B cell (primary cell): ENCODE measurements at regions not wholly inside any gene's neighbourhood (a gene's known extent, or its start where the extent isn't known, plus 50 kb on each side); places are given as distances from the start of the nearest gene placed in this dataset.

Experiments
- CTCF ChIP-seq: fragments of 200-600 bp; IDR thresholded peaks from one replicate; pipeline ENCODE4 v1.8.0; 2022; ENCODE audit warnings: antibody characterized with exemption, mild to moderate bottlenecking
- EZH2 ChIP-seq: IDR thresholded peaks from 2 replicates; pipeline ENCODE4 v1.6.1; 2012; ENCODE audit warnings: borderline replicate concordance, low read depth, mild to moderate bottlenecking, moderate library complexity, low read length; ENCODE audit not compliant: insufficient read depth, poor library complexity, severe bottlenecking

DNA sequence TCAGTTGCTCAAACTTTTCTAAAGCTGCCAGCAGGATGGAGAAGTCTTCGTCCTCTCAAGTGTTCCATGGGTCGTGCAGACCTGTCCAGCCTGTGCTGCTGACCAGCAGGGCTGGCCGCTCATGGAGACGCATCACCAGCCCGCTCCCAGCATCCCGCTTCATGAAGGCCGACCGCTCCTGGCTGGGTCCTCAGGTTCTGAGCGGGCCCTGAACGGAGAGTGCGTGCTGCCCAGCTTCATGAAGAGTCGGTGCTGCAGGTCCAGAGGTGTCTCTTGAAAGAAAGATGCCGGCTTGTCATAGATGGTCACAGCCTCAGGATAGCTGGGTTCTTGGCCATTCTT, 75.8 kb upstream of the KCNAB1 start:
- TF ChIP-seq CTCF = no peak
- no peak for TF ChIP-seq EZH2
